GM18507 (cell line): ENCODE measurements at regions not wholly inside any gene's neighbourhood (a gene's known extent, or its start where the extent isn't known, plus 50 kb on each side); places are given as distances from the start of the nearest gene placed in this dataset.

Source experiments
- DNase-seq: peaks from one replicate; pipeline ENCODE4 v3.0.0; 2011; ENCODE audit warnings: low read depth; ENCODE audit not compliant: insufficient read length; ENCODE audit errors: extremely low spot score
- FAIRE-seq: peaks from 2 replicates; lab custom pipeline; 2011; peaks lifted over from hg19 to GRCh38; lab: Jason Lieb, UNC

- FAIRE-seq, result no peak
Observed at GRCh38 chr22:48838846-48839730, 988.6 kb downstream of the BRD1 start.

GRCh38 chr22:48838376-48838775 is 989.3 kb downstream of the BRD1 start:
- no peak for FAIRE-seq
- DNase-seq, result no peak

More at GRCh38 chr22:48838846-48839730, 988.6 kb downstream of the BRD1 start:
- no peak for DNase-seq

- FAIRE-seq (no peak), DNase-seq (no peak)
Observed at GRCh38 chr22:48837341-48837935, 990.2 kb downstream of the BRD1 start.

- DNase-seq (no peak), FAIRE-seq (no peak)
Observed at GRCh38 chr22:48836673-48837340, 990.9 kb downstream of the BRD1 start.

GRCh38 chr22:48835857-48836672 is 991.6 kb downstream of the BRD1 start:
- no peak for DNase-seq
- FAIRE-seq, result no peak

GRCh38 chr22:48835364-48835763 is 992.3 kb downstream of the BRD1 start:
- DNase-seq, result no peak
- FAIRE-seq, result no peak

GRCh38 chr22:48834404-48834803 is 993.3 kb downstream of the BRD1 start:
- DNase-seq, result no peak

GRCh38 chr22:48832592-48832991 is 995.1 kb downstream of the BRD1 start:
- FAIRE-seq, result no peak
- DNase-seq, result no peak

More at GRCh38 chr22:48834404-48834803, 993.3 kb downstream of the BRD1 start:
- FAIRE-seq, result no peak

- FAIRE-seq (no peak), DNase-seq (no peak)
Observed at GRCh38 chr22:48829908-48830307, 997.8 kb downstream of the BRD1 start.

GRCh38 chr22:48828688-48829087 is 999.0 kb downstream of the BRD1 start:
- DNase-seq (no peak), FAIRE-seq (no peak)

- FAIRE-seq, result no peak
- DNase-seq, result no peak
Observed at GRCh38 chr22:48827904-48828555, 999.6 kb downstream of the BRD1 start.

GRCh38 chr22:48827268-48827846 is 1000.3 kb downstream of the BRD1 start:
- DNase-seq (no peak), FAIRE-seq (no peak)

- FAIRE-seq (no peak), DNase-seq (no peak)
Observed at GRCh38 chr22:48826546-48826945, 1001.1 kb downstream of the BRD1 start.

- no peak for DNase-seq
- no peak for FAIRE-seq
Observed at GRCh38 chr22:48825802-48826520, 1001.7 kb downstream of the BRD1 start.

- no peak for DNase-seq
- no peak for FAIRE-seq
Observed at GRCh38 chr22:48824712-48825651, 1002.7 kb downstream of the BRD1 start.

- FAIRE-seq (no peak), DNase-seq (no peak)
Observed at GRCh38 chr22:48823941-48824340, 1003.7 kb downstream of the BRD1 start.
